ENCODE measurements at regions not wholly inside any gene's neighbourhood (a gene's known extent, or its start where the extent isn't known, plus 50 kb on each side); places are given as distances from the start of the nearest gene placed in this dataset.
A peak's percentile ranks its signal among the peaks of the same experiment; 100 is the strongest.

GRCh38 chr12:88643685-88644084 is 63.4 kb upstream of the KITLG start:
- Histone ChIP-seq H4K20me1 (ENCODE audit: insufficient read depth, poor library complexity, severe bottlenecking) (no peaks in the 10 kb centered on the region), H3K27ac (no peak overlapping the region), H3K4me1 (ENCODE audit: insufficient read depth) (peaks cover 5% of the 10 kb centered on the region), H3K36me3 (replicated peaks; ENCODE audit: insufficient read depth, low read depth) (no peaks in the 10 kb centered on the region), H3K79me2 (no peaks in the 10 kb centered on the region), H2AFZ (no peak overlapping the region), H3K27me3 (no peaks in the 10 kb centered on the region), H3K4me3 (no peak overlapping the region), H3K9me3 (ENCODE audit: low read depth) (no peaks in the 10 kb centered on the region), H3K4me2 (no peak overlapping the region), H3K9me2 (replicated peaks; ENCODE audit: insufficient read depth) (no peaks in the 10 kb centered on the region)
- 98% methylated on average over 2 of the region's 2 CpGs for WGBS (ENCODE audit: low lambda C conversion rate, missing lambda C conversion rate)
- no peak for DNase-seq (ENCODE audit: low spot score)
- TF ChIP-seq EZH2phosphoT487 (IDR thresholded peaks at IDR 0.05; ENCODE audit: low read depth, severe bottlenecking, unreplicated experiment) (no peak), EZH2 (IDR thresholded peaks at IDR 0.05; ENCODE audit: borderline replicate concordance) (no peak), CTCF (IDR thresholded peaks at IDR 0.05; ENCODE audit: poor library complexity) (no peak)

DNA sequence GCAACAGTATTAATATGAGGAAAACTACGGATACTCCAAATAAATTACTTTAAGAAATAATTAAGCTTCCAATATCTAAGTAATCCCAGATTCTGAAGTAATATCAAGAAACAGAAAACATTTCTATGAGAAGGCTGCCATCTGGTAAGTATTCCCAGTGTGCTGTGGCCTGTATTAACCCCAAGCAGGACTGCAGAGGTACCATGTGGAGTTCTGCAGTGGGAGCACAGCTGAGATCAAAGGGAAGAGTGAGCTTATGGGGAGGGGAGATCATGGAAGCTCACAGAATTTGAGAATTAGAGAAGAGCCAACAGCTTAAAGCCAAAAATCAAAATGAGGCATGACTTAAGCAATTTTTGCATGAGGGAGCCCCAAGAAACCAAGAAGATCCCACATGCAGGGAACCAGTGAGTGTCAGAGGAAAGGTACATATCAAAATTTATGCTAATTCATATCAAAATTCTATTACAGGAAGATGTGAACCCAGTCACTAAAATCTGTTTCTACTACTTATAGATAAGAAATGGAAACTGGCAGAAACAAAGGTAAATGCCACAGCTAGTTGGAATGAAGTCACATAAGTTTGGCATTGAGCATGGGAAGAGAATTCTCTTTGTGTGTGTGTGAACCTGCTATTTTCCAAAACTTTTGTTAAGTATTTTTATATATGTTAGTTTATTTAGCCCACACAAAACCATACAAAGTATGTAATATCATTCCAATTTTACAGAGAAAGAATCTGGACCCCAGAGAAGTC is 62.6 kb upstream of the KITLG start:
- Histone ChIP-seq H3K4me3 (no peak overlapping the region), H3K4me2 (no peak overlapping the region), H3K27ac (no peak overlapping the region), H3K36me3 (replicated peaks; ENCODE audit: insufficient read depth, low read depth) (no peaks in the 10 kb centered on the region), H3K4me1 (ENCODE audit: insufficient read depth) (peaks cover 5% of the 10 kb centered on the region), H3K79me2 (no peaks in the 10 kb centered on the region), H3K27me3 (no peaks in the 10 kb centered on the region), H2AFZ (no peak overlapping the region), H4K20me1 (ENCODE audit: insufficient read depth, poor library complexity, severe bottlenecking) (no peaks in the 10 kb centered on the region), H3K9me2 (replicated peaks; ENCODE audit: insufficient read depth) (no peaks in the 10 kb centered on the region), H3K9me3 (ENCODE audit: low read depth) (no peaks in the 10 kb centered on the region)
- TF ChIP-seq CTCF (IDR thresholded peaks at IDR 0.05; ENCODE audit: poor library complexity) (no peak), EZH2 (IDR thresholded peaks at IDR 0.05; ENCODE audit: borderline replicate concordance) (no peak), EZH2phosphoT487 (IDR thresholded peaks at IDR 0.05; ENCODE audit: low read depth, severe bottlenecking, unreplicated experiment) (no peak)
- WGBS (ENCODE audit: low lambda C conversion rate, missing lambda C conversion rate): 84% methylated on average over 1 of the region's 1 CpG
- no peak for DNase-seq (ENCODE audit: low spot score)

GRCh38 chr12:88638966-88639760 is 58.9 kb upstream of the KITLG start:
- Histone ChIP-seq H3K27ac (peak overlapping the region; percentile 29), H4K20me1 (ENCODE audit: insufficient read depth, poor library complexity, severe bottlenecking) (no peaks in the 10 kb centered on the region), H3K79me2 (no peaks in the 10 kb centered on the region), H3K4me3 (no peak overlapping the region), H3K9me2 (replicated peaks; ENCODE audit: insufficient read depth) (no peaks in the 10 kb centered on the region), H3K4me1 (ENCODE audit: insufficient read depth) (peaks cover 5% of the 10 kb centered on the region), H3K4me2 (peak overlapping the region; percentile 50), H3K27me3 (no peaks in the 10 kb centered on the region), H3K9me3 (ENCODE audit: low read depth) (no peaks in the 10 kb centered on the region), H3K36me3 (replicated peaks; ENCODE audit: insufficient read depth, low read depth) (no peaks in the 10 kb centered on the region), H2AFZ (peak overlapping the region; percentile 16)
- TF ChIP-seq EZH2 (IDR thresholded peaks at IDR 0.05; ENCODE audit: borderline replicate concordance): no peak
- no peak for TF ChIP-seq EZH2phosphoT487 (IDR thresholded peaks at IDR 0.05; ENCODE audit: low read depth, severe bottlenecking, unreplicated experiment)
- no peak for TF ChIP-seq CTCF (IDR thresholded peaks at IDR 0.05; ENCODE audit: poor library complexity)
- 48% methylated on average over 6 of the region's 6 CpGs for WGBS (ENCODE audit: low lambda C conversion rate, missing lambda C conversion rate)
- DNase-seq (ENCODE audit: low spot score): peak; percentile 6

Measured in hepatocyte (in vitro differentiated cells).